ENCODE measurements at regions not wholly inside any gene's neighbourhood (a gene's known extent, or its start where the extent isn't known, plus 50 kb on each side); places are given as distances from the start of the nearest gene placed in this dataset.

DNA sequence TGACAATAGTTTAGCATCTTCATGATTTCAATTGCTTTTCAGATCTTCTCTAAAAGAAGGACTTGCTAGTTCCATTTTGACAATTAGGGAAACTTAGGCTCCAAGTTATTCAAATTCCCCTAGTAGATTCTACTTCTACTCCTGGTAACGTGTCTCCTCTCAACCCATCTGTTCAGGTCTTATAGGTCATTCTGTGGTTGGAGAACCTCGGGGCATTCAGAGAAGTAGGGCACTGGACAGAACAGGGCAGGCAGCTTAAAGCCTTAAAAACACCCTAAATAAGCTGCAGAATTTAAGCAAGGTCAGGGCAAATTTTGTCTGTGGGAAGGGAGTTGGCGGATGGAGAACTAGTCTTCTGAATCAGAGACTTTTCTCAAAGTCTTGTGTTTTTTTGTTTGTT lies 132.4 kb downstream of the TMEM174 start:
- TF ChIP-seq, protein P1, sequence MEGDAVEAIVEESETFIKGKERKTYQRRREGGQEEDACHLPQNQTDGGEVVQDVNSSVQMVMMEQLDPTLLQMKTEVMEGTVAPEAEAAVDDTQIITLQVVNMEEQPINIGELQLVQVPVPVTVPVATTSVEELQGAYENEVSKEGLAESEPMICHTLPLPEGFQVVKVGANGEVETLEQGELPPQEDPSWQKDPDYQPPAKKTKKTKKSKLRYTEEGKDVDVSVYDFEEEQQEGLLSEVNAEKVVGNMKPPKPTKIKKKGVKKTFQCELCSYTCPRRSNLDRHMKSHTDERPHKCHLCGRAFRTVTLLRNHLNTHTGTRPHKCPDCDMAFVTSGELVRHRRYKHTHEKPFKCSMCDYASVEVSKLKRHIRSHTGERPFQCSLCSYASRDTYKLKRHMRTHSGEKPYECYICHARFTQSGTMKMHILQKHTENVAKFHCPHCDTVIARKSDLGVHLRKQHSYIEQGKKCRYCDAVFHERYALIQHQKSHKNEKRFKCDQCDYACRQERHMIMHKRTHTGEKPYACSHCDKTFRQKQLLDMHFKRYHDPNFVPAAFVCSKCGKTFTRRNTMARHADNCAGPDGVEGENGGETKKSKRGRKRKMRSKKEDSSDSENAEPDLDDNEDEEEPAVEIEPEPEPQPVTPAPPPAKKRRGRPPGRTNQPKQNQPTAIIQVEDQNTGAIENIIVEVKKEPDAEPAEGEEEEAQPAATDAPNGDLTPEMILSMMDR (optimal IDR thresholded peaks at IDR 0.05 in 1 of 3, IDR thresholded peaks at IDR 0.05 in 1 of 3, conservative IDR thresholded peaks at IDR 0.05 in 1 of 3; ENCODE audit: extremely low read depth in 1 of 3, insufficient read depth in 2 of 3, low read length in 3 of 3), result no peak
- TF ChIP-seq EZH2 (IDR thresholded peaks at IDR 0.05; ENCODE audit: low read length), result no peak
